HG02840 (cell line): ENCODE measurements at regions not wholly inside any gene's neighbourhood (a gene's known extent, or its start where the extent isn't known, plus 50 kb on each side); places are given as distances from the start of the nearest gene placed in this dataset.
"Not testable (repeated sequence)": the region's sequence is repeated elsewhere in the genome, so short reads cannot be mapped to it uniquely, and the experiment has no call there.

Experiments used
- ATAC-seq: cut with Tn5 transposase; IDR thresholded peaks from one replicate; pipeline ENCODE4 v1.9.1; 2021; ENCODE audit warnings: mild to moderate bottlenecking, moderate library complexity, moderate number of reproducible peaks; ENCODE audit not compliant: unreplicated experiment, low FRiP score

DNA sequence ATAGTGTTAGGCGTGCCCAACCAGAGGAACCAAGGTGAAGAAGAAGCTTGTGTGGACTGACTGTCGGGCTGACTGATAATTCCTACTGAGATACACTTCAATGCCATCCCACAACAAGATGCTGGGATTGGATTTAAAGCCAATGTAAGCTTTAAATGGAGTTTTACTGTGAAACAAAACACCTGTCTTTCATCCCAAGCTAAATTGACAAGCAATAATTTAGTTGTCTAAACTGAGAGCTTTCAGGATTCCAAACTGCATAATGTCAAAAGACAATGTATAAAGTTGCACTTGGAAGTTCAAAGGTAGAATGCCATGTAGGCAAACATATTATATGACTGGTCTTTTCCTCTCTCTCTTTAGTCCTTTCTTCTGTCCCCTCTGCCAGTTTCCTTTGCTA is 1025.3 kb upstream of the FANCL start:
- ATAC-seq: no peak

GRCh38 chr2:59259913-59260312 is 1018.8 kb upstream of the FANCL start:
- ATAC-seq: no peak

GRCh38 chr2:59256290-59256689 is 1015.2 kb upstream of the FANCL start:
- ATAC-seq: no peak

GRCh38 chr2:59254279-59254678 is 1013.2 kb upstream of the FANCL start:
- no peak for ATAC-seq

GRCh38 chr2:59250307-59250677 is 1009.2 kb upstream of the FANCL start:
- ATAC-seq: no peak

GRCh38 chr2:59249441-59250306 is 1008.5 kb upstream of the FANCL start:
- ATAC-seq: no peak

DNA sequence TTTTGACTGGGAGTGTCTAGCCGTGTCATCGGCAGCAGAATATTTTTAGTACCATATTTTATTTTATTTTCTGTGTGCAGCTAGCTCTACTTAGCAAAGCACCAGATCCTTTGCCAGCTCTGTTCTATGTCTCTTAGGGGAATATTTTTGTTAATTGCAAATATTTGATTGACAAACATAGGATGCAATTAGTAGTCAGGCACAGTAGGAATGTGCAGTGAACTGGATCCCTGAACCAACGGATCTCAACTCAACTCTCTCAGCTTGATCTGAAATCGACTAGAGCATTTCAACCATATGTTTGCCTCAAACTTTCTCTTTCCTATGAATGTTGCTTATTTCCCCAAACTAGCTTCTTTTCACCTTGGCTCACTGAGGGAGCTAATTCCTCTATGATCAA is 998.0 kb upstream of the FANCL start:
- no peak for ATAC-seq

GRCh38 chr2:59237311-59237710 is 996.2 kb upstream of the FANCL start:
- no peak for ATAC-seq

DNA sequence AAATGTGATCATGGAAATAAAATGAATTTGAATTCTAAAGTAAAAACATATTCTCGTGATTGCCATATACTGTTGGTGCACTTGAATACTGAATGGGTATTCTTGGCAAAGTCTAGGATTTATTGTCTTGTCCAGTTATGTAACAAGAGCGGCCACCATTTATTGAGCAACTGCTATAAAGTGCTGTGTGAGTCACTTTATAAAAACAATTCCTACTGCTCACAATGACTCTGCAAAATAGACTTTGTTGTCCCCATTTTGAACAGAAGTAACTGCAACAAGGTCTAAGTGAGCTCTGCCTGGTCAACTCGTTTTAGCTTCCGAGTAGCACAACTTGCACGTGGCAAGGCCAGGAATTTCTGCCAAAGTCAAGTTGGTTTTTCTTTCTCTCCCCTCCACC is 995.6 kb upstream of the FANCL start:
- no peak for ATAC-seq

- ATAC-seq: no peak
Measured at GRCh38 chr2:59233920-59234319, 992.8 kb upstream of the FANCL start.

DNA sequence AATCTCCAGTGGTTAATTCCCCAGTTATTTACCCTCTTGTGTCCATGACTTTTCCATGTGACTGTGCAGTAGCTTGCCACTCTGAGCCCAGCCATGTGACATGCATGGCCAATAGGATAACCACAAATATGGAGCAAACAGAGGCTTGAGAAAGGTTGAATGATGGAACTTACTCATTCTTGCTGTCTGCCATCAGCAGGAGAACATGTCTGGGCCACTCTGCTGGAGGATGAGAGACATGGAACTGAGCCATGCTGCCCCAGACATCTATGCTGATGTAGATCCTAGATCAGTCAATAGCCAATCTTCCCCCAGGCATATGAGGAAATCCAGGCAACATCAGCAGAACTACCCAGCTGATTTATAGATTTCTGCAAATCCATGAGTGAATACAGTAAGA is 992.3 kb upstream of the FANCL start:
- no peak for ATAC-seq

- ATAC-seq: peak; percentile 78
Measured at GRCh38 chr2:59232394-59233165, 991.5 kb upstream of the FANCL start.

DNA sequence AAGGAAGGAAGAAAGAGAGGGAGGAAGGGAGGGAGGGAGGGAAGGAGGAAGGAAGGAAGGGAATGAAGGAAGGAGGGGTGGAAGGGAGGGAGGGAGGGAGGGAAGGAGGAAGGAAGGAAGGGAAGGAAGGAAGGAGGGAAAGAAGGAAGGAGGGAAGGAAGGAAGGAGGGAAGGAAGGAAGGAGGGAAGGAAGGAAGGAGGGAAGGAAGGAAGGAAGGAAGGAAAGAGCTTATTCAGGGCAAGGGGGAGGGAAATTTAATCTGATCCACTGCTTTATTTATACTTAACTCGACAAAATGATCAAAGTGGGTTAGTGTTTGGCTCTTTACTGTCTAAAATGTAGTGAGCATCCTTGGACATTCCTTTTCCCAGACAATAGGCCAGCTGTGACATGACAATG is 985.2 kb upstream of the FANCL start:
- ATAC-seq: not testable (repeated sequence)

GRCh38 chr2:59223742-59224141 is 982.6 kb upstream of the FANCL start:
- ATAC-seq: no peak

- ATAC-seq: no peak
Measured at GRCh38 chr2:59217360-59217759, 976.2 kb upstream of the FANCL start.

GRCh38 chr2:59206361-59206760 is 965.2 kb upstream of the FANCL start:
- no peak for ATAC-seq

GRCh38 chr2:59204040-59204439 is 962.9 kb upstream of the FANCL start:
- no peak for ATAC-seq

- no peak for ATAC-seq
Measured at GRCh38 chr2:59196491-59196890, 955.4 kb upstream of the FANCL start.

DNA sequence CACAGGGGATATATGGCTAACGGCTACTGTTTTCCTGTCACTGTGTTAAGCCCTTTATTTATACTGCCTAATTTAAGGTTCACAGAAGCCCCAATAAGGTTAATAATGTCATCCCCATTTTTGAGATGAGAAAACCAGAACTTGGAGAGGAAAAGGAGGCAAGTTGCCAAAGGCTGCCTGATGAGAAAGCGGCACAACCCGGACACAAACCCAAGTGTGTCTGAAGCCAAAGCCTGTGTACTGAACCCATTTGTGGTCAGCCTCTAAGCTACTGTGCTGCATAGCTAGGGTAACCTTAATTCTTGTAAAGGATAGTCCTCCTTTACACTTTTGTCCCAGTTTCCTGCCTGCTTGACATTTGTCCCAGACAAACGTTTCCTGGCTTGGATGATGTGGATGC is 954.7 kb upstream of the FANCL start:
- ATAC-seq: no peak

- ATAC-seq: no peak
Measured at GRCh38 chr2:59191781-59192180, 950.7 kb upstream of the FANCL start.

DNA sequence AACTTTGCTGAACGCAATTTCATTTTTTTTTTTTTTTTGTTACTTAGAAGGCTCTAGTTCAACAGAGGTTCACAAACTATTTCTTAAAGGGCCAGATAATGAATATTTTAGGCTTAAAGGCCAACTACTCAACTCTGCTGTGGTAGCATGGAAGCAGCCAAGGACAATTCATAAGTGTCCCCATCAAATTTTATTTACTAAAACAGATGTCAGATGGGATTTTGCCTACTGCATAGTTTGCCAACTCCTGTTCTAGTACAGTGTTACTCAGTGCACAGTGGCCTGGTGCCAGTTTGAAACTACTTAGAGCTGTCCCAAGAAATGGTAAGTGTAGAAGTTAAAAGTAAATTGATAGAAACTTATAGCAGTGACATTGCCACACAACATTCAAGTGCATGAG is 949.4 kb upstream of the FANCL start:
- ATAC-seq: no peak
